ENCODE measurements at regions not wholly inside any gene's neighbourhood (a gene's known extent, or its start where the extent isn't known, plus 50 kb on each side); places are given as distances from the start of the nearest gene placed in this dataset.

DNA sequence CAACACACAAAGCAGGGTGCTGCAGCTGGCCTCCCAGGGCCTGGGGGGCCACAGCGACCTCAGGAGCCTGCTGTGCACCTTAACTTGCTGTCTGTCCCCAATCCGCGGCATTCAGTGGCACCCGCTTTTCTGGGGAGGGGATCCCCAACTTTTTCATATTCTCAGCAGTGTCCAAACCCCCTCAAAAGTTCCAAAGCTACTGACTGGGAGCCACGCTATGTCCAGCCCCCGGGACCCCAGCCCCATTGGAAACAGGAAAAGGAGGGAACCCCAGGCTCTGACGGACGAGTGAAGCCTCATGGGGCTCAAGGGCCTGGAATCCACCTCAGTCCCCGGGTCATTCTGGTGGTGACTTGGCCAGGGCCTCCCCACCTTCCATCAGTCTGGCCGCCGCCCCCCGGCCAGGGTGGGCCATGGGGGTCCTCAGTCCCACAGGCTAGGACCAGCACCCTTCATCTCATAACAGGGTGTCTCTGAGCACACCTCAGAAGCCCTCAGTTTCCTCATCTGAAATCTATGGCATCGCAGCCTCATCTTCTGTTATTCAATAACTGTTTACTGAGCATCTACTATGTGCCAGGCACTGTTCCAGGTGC, 127.3 kb downstream of the NCOR2 start:
- TF ChIP-seq, protein P1, sequence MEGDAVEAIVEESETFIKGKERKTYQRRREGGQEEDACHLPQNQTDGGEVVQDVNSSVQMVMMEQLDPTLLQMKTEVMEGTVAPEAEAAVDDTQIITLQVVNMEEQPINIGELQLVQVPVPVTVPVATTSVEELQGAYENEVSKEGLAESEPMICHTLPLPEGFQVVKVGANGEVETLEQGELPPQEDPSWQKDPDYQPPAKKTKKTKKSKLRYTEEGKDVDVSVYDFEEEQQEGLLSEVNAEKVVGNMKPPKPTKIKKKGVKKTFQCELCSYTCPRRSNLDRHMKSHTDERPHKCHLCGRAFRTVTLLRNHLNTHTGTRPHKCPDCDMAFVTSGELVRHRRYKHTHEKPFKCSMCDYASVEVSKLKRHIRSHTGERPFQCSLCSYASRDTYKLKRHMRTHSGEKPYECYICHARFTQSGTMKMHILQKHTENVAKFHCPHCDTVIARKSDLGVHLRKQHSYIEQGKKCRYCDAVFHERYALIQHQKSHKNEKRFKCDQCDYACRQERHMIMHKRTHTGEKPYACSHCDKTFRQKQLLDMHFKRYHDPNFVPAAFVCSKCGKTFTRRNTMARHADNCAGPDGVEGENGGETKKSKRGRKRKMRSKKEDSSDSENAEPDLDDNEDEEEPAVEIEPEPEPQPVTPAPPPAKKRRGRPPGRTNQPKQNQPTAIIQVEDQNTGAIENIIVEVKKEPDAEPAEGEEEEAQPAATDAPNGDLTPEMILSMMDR (IDR thresholded peaks at IDR 0.05; ENCODE audit: borderline replicate concordance, extremely low read depth, low read length, poor library complexity, severe bottlenecking): no peak
- TF ChIP-seq EZH2 (IDR thresholded peaks at IDR 0.05; ENCODE audit: borderline replicate concordance, low read depth, low read length, severe bottlenecking): no peak
